Epithelial cell of proximal tubule (primary cell): ENCODE measurements at regions not wholly inside any gene's neighbourhood (a gene's known extent, or its start where the extent isn't known, plus 50 kb on each side); places are given as distances from the start of the nearest gene placed in this dataset.
"Not testable (repeated sequence)": the region's sequence is repeated elsewhere in the genome, so short reads cannot be mapped to it uniquely, and the experiment has no call there.

ENCODE experiments used
- DNase-seq: peaks from one replicate; pipeline ENCODE4 v3.0.0-alpha.2; 2011; ENCODE audit warnings: low read depth
- H3K4me3 ChIP-seq: 2 replicates; pipeline ENCODE4 v1.5.1; 2011; ENCODE audit warnings: low read depth, mild to moderate bottlenecking, low read length
- TF ChIP-seq, protein P1 (sequence below): conservative IDR thresholded peaks from 2 replicates; pipeline ENCODE4 v1.5.1; 2012; ENCODE audit warnings: low read depth, mild to moderate bottlenecking, low read length

DNA sequence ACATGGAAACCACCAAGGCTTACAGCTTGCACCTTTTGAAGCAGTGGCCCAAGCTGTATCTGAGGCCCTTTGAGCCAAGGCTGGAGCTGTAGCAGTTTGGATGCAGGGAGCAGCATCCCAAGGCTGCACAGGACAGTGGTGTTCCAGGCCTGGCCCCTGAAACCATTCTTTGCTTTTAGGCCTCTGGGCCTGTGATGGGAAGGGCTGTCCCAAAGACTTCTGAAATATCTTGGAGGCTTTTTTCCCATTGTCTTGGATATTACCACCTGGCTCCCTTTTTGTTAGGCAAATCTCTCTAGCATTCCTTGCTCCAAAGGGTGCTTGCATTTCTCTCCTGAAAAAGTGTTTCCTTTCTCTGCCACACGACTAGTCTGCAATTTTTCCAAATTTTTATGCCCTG lies 302.8 kb upstream of the MDFIC2 start:
- no peak for DNase-seq
- no peak overlapping the region for H3K4me3 ChIP-seq
- TF ChIP-seq, protein P1, sequence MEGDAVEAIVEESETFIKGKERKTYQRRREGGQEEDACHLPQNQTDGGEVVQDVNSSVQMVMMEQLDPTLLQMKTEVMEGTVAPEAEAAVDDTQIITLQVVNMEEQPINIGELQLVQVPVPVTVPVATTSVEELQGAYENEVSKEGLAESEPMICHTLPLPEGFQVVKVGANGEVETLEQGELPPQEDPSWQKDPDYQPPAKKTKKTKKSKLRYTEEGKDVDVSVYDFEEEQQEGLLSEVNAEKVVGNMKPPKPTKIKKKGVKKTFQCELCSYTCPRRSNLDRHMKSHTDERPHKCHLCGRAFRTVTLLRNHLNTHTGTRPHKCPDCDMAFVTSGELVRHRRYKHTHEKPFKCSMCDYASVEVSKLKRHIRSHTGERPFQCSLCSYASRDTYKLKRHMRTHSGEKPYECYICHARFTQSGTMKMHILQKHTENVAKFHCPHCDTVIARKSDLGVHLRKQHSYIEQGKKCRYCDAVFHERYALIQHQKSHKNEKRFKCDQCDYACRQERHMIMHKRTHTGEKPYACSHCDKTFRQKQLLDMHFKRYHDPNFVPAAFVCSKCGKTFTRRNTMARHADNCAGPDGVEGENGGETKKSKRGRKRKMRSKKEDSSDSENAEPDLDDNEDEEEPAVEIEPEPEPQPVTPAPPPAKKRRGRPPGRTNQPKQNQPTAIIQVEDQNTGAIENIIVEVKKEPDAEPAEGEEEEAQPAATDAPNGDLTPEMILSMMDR = no peak

DNA sequence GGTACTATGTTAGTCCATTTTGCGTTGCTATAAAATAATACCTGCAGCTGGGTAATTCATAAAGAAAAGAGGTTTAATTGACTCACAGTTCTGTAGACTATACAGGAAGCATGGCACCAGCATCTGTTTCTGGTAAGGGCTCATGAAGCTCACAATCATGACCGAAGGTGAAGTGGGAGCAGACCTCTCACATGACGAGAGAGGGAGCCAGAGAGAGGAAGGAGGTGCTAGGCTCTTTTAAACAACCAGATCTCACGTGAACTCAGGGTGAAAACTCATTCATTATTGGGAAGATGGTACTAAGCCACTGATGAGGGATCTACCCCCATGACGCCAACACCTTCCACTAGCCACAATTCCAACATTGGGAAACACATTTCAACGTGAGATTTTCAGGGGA lies 301.7 kb upstream of the MDFIC2 start:
- DNase-seq = no peak
- TF ChIP-seq, protein P1 = no peak
- H3K4me3 ChIP-seq = no peak overlapping the region

DNA sequence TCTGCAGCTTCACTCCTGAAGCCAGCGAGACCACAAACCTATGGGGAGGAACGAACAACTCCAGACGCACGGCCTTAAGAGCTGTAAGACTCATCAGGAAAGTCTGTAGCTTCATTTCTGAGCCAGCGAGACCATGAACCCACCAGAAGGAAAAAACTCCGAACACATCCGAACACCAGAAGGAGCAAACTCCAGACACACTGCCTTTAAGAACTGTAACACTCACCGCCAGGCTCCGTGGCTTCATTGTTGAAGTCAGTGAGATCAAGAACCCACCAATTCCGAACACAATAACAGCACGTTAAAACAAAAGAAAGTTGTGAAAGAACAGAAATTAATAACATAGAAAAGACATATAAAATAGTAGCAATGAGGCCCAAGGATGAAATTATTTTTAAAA lies 300.5 kb upstream of the MDFIC2 start:
- TF ChIP-seq, protein P1 = no peak
- H3K4me3 ChIP-seq = no peak overlapping the region
- no peak for DNase-seq

DNA sequence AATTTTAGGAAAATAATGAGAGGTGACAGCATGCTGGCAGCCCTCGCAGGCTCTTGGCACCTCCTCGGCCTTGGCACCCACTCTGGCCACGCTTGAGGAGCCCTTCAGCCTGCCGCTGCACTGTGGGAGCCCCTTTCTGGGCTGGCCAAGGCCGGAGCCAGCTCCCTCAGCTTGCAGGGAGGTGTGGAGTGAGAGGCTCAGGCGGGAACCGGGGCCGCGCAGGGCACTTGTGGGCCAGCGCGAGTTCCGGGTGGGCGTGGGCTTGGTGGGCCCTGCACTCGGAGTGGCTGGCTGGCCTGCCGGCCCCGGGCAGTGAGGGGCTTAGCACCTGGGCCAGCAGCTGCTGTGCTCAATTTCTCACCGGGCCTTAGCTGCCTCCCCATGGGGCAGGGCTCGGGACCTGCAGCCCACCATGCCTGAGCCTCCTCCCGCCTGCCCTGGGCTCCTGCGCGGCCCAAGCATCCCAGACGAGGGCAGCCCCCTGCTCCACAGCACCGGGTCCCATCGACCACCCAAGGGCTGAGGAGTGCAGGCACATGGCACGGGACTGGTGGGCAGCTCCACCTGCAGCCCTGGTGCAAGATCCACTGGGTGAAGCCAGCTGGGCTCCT lies 299.3 kb upstream of the MDFIC2 start:
- H3K4me3 ChIP-seq, DNase-seq: not testable (repeated sequence)

DNA sequence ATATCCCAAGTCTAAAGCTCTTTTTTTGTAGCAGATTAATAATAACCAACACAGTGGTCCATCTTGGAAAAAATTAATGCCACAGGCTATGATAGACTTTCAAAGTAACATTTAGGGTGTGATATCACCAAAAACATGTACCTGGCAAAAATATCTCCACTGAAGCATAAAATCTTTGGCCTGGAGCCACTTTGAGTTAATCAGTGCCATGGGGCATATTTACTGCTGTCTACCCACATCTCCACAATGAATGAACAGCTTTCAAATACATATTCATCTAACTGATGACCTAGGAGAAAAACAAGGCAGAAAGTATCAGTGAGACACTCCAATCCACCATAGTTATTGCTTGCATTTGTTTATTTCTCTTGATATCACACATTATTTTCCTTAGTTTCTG lies 296.0 kb upstream of the MDFIC2 start:
- peak; percentile 13 for DNase-seq
- TF ChIP-seq, protein P1 = no peak
- H3K4me3 ChIP-seq = no peak overlapping the region

DNA sequence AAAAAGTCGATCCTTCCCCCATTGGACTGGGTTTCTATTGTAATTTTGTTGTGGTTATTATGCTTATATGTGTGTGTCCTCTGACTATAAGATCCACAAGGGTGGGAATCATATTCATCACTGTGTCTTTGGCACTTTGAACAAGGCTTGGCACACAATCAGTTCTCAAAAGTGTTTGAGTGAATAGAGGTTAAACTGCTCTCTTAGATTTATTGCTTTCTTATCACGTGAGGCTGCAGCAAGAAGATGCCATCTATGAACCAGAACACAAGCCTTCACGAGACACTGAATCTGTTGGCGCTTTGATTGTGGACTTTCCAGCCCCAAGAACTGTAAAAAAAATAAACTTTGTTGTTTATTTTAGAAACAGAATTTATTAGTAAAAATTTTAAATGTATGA lies 295.0 kb upstream of the MDFIC2 start:
- TF ChIP-seq, protein P1 = no peak
- no peak overlapping the region for H3K4me3 ChIP-seq
- no peak for DNase-seq

DNA sequence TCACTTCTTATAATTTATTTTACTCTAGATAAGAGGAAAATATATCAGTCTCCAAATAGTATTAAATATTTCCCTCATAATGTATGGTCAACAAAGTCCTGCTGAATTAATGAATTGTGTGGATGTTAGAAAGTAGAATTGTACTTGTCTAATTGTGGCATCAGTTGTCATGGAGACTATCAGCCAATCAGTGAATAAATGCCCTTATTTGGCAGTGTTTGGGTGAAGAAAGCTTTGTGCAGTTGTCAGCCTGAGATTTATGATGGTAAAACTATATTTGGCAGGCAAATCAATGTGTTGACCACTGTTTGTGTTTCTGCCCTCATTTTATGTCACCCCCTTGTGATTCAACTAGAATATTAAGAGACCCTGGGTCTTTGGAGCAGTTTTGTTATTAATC lies 293.6 kb upstream of the MDFIC2 start:
- H3K4me3 ChIP-seq = no peak overlapping the region
- TF ChIP-seq, protein P1 = no peak
- DNase-seq = no peak
